ENCODE measurements at regions not wholly inside any gene's neighbourhood (a gene's known extent, or its start where the extent isn't known, plus 50 kb on each side); places are given as distances from the start of the nearest gene placed in this dataset.

DNA sequence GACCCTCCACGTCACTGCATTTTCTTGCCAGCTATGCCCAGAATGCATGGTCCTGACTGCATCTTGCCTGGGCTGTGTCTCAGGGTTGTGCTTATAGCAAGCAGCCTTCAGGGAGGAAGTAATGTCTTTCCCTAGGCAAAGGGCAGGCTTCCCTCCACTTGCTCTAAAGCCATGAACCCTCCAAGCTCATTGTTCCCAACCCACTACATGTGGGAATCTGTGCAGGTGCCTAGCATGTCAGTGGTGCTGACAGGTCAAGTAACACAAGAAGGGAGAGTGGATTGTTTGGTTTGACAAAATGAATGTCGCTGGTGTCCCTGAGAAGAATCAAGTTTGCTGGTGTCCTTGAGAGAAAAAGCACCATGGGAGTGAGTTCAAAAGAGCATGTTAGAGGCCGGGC lies 53.9 kb upstream of the UCN3 start:
- no peak for DNase-seq (ENCODE audit: low read depth)

DNA sequence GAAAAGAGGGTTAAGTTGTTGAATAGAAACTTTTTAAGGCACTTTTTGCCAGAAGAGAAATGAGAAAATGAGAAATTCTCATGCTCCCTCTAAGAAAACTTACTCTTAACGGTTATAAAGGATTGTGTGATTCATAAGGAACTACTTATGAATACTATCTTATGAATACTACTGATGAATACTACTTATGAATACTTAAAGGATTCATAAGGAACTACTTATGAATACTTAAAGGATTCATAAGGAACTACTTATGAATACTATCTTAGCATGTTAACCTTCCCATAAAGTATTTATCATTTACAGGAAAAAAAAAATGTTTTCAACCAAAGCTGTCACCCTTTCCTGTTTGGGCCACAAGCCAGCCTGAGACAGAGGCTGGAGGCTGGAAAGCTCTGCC lies 53.1 kb upstream of the UCN3 start:
- no peak for DNase-seq (ENCODE audit: low read depth)

DNA sequence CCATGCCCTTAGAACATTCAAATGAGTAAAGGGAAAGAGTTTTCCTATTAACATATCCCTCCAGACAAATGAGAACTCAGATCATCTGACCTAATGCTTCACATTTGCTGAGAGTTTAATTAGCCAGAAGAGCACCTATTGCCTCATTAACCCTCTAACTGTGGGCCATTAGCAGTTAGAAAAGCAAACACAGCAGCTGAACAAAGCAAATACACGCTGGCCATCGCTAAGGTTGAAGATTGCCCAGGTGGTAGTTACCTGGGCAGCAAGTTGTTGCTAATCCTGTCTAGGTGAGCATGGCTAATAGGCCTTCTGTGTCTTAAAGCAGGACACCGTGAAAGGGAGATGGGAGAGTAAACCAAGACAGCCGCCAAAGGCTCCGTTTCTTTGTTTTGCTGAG lies 49.9 kb upstream of the UCN3 start:
- no peak for DNase-seq (ENCODE audit: low read depth)

Measured in amniotic epithelial cell (primary cell).